Dermis blood vessel endothelial cell (primary cell): ENCODE measurements at regions not wholly inside any gene's neighbourhood (a gene's known extent, or its start where the extent isn't known, plus 50 kb on each side); places are given as distances from the start of the nearest gene placed in this dataset.

Source experiments
- DNase-seq: peaks from one replicate; pipeline ENCODE4 v3.0.0; 2010

- no peak for DNase-seq
Measured at GRCh38 chr7:1286946-1287645, 54.4 kb downstream of the UNCX start.

- DNase-seq = no peak
Measured at GRCh38 chr7:1287752-1288201, 55.1 kb downstream of the UNCX start.

DNA sequence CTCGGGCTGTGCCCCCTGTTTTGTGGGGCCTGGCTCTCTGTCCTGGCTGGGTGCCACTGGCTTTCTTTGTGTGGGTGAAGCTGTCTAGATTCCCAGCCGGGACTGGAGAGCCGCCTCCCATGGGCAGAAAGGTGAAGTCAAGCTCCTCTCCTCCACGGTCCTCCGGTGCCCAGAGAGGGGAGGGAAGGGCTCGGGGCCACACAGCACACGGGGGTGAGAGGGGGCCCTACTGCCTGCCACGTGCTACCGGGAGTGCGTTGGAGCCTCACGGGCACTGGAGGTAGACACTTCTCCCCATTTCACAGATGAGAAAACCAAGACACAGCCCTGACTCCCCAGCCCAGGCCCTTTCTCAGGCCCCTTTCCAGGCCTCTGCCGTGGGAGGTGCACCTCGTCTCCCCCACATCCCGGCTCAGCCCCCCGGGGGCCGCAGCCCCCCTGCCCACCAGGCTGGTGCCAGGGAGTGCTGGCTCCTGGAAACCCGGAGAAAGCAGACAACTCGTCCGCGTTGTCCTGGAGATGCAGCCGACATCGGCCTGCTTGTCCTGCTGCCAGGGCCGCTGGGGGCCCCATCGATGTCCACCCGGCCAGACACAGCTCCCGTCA lies 55.8 kb downstream of the UNCX start:
- no peak for DNase-seq

- no peak for DNase-seq
Measured at GRCh38 chr7:1288996-1289551, 56.4 kb downstream of the UNCX start.

DNA sequence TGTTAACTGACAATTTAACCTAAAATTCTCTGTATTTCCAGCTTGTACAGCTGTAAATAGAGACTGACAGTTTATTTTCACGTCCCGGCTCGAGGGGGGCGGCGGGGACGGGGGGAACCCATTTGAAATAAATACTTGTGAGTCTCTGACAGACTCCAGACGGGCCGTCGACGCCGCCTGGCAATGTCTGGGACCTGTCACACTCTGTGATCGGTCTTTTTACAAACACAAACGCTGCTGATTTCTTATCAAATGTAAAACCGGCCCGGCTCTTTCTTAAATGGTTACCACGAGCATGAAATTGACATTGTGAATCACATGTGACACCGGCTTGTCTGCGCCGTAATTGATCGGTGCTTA lies 57.0 kb downstream of the UNCX start:
- peak; percentile 5 for DNase-seq

GRCh38 chr7:1290026-1290678 lies 57.5 kb downstream of the UNCX start:
- peak; percentile 14 for DNase-seq

DNA sequence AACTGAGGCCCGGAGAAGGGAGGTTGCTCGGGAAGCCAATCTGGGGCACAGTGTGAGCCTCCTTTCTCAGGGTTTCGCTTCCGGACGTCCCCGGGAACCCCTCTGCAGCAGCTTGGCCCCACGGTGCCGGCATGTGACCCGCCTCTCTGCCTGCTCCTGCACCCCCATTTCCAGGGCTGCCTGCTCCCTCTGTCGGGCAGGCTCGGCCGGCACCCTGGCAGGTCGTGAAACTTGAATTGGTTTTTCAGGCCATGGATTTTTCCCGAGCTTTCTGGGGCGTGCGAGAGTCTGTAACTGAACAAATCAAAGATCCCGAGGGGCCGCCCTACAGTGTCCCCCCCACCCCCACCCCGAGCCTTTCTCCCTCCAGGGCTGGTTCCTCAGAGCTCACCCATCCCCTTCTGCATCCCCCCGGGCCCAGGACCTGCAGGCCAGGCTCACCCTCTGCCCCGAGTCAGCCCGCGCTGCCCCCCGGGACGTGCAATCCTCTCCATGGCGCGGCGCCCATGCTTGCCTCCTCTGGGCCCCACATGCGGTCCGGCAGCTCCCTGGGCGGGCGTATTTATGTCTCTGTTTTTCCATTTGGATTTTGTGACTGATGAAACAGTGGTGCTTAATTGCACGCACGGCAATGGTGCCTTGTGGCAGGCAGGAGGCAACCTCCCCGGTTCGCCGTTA lies 58.1 kb downstream of the UNCX start:
- no peak for DNase-seq

GRCh38 chr7:1291357-1291689 lies 58.7 kb downstream of the UNCX start:
- no peak for DNase-seq

- DNase-seq = no peak
Measured at GRCh38 chr7:1291845-1292765, 59.4 kb downstream of the UNCX start.

- DNase-seq = no peak
Measured at GRCh38 chr7:1292972-1293830, 60.5 kb downstream of the UNCX start.

GRCh38 chr7:1293950-1294411 lies 61.3 kb downstream of the UNCX start:
- DNase-seq = no peak

- no peak for DNase-seq
Measured at GRCh38 chr7:1295776-1296355, 63.2 kb downstream of the UNCX start.

- DNase-seq = no peak
Measured at GRCh38 chr7:1296356-1296981, 63.8 kb downstream of the UNCX start.

DNA sequence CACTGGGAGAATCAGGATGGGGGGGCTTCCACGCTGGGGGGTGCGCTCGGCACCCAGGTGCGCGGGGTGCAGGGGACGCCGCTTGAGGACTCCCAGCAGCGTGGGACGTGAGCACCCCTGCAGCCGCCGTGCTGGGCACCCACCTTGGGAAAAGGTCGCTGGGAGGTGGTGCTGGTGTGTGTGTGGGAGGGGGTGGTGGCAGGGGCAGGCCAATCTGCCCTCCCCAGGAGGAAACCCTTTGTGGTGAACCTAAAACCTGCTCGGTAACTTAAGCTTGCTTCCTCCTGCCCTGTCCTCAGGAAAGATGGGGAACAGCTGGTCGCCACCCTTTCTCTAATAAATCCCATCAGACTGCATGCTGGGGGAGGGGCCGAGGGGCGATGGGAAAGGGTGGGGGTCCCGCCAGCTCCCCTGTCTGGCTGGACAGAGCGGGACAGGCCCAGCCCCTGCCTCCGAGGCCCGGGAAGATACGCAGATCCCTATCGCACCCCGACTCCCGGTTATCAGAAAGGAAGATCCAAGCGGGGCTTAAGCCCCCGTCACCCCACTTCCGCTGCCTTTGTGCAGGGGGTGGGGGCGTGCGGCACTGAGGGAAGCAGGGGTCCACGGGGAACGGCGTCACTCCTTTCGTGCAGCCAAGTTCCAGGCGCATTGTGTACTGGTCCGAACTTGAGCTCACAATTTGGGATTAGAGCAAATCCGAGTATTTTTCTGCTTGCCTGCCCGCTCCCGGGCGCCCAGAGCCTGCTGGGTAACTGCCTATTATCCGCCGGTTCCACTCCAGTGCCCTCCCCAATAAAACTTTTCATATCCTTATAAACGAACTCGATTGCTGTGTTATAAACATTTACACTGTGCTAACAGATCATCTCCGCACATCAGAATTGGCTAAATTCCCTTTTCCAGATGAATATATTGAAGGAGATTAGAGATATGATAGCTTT lies 64.6 kb downstream of the UNCX start:
- no peak for DNase-seq

GRCh38 chr7:1298051-1298930 lies 65.6 kb downstream of the UNCX start:
- no peak for DNase-seq

DNA sequence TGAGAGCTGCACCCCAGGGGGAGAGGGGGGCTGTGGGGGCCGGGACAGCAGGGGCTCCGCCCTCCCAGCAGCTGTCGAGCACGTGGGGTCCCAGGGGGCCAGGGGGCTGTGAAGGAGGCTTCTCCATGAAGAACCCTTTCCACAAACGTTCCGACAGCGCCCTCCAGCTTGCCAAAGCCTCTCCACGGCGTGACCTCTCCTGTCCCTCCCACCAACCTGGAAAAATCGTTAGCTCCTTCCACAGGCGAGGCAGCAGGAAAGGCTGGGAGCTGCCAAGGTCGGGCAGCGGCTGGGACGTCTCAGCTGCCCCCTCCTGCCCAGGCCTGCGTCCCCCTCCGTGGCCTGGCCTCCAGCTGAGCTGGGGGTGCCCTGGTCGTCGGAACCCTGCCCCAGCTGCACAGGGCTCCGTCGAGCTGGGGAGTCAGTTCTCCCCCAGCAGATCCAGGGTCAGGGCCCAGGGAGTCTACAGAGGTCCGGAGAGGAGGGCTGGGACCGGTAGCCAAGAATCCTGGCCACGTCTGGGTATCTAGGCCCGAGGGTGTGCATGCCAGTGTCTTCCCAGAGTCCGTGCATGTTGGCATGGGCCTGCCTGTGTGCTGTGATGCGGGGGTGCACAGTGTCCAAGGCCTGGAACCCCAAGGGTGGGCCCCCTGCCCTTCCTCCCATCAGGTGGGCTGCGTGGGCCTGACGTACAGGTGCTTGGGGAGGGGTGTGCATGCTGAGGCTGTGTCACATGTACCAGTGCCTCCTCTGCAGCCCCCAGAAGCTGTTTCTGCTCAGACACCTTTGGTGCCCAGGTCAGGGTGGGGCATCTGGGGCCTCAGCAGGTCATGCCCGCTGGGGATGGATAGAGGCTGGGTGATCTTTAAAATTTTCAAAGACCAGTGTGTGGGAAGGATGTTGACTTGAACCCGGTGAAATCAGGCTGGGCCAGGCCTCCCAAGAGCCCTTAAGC lies 66.5 kb downstream of the UNCX start:
- no peak for DNase-seq

GRCh38 chr7:1300206-1300605 lies 67.5 kb downstream of the UNCX start:
- DNase-seq = no peak
